ENCODE measurements at regions not wholly inside any gene's neighbourhood (a gene's known extent, or its start where the extent isn't known, plus 50 kb on each side); places are given as distances from the start of the nearest gene placed in this dataset.
"Not testable (repeated sequence)": the region's sequence is repeated elsewhere in the genome, so short reads cannot be mapped to it uniquely, and the experiment has no call there.

- DNase-seq, result no peak
Observed at GRCh38 chr5:87732875-87733768, 320.4 kb upstream of the CCNH start.

GRCh38 chr5:87729781-87730180, 317.1 kb upstream of the CCNH start:
- DNase-seq, result no peak

DNA sequence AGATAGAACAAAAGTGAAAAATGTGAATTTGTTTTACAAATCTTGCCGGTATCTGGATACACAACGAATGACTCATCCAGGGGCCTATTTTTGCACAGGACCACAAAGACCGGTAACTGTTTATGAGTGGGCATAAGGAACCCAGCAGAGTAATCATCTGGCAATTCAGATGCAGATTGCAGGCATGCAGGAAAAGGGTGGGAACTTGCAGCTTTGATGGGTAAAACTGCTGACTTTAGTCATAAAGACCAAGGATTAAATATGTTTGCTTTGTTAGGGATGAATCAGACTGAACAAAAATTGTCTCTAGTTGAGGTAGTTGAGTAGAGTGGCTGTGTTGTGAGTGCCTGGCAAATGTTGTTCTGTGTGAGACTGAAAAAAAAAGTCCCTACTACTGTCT, 309.6 kb upstream of the CCNH start:
- no peak for DNase-seq

- not testable (repeated sequence) for DNase-seq
Observed at GRCh38 chr5:87718224-87718925, 305.6 kb upstream of the CCNH start.

DNA sequence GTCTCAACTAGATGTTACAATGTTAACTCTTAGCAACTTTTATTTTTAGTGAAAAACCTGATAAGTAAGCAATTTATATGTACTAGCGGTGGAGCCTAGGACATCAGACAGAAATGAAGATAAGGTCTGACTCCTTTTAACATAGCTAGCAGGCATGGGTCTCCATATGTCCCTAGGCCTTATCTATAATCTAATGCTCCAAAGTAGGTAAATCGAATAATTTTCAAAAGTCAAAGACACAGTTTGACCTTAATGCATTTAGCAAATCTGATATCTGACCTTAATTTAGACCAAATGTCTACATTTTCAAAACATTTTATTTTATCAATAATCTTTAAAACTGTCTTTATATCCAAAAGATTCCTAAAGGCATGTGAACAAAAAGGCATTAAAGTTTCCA, 305.0 kb upstream of the CCNH start:
- DNase-seq, result no peak

DNA sequence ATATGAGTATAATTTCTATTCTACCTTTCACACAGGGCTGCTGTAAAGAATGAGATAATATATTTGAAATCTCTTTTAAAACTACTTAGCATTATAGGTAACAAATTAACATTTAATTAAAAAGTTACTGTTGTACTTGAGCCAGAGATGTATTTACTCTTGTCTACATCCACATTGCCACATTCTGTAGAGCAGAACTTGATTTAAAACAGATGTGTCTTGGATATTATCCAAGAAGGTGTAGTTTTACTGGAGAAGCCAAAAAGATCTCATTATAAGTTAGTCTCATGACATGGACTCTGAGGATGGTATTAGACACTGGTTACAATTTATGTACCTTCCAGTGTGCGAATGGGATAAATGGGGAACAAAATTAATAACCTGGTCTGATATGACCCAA, 293.1 kb upstream of the CCNH start:
- DNase-seq, result no peak

DNA sequence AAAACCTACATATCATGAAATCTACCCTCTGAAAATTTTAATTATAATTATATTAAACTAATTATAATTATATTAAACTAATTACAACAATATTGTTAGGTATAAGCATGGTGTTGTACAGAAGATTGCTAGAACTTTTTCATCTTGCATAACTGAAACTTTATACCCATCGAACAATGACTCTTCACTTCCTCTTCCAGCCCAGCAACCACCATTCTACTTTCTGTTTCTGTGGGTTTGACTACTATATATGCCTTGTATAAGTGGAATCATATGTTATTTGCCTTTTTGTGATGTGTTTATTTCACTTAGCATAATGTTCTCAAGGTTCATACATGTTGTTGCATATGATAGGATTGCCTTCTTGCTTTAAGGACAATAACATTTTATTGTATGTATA, 274.2 kb upstream of the CCNH start:
- no peak for DNase-seq

DNA sequence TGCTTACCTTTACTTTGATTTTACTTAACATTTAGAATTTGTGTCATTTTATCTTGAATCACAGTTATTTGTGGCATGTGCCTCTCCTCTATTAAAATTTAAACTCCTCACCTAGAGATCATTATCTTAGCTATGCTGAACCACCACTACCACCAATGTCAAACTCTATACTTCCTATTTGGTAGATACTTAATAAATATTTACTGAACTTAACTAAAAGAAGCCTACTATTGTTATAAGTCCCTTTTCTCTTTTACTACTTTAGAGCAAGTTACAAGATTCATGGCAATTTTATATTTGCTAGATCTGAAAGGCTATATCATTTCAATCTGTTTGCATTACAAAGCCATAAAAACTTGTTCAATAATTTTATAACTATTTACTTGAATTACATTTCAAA, 273.3 kb upstream of the CCNH start:
- no peak for DNase-seq

GRCh38 chr5:87674235-87674634, 261.5 kb upstream of the CCNH start:
- DNase-seq, result no peak

- no peak for DNase-seq
Observed at GRCh38 chr5:87671146-87671545, 258.4 kb upstream of the CCNH start.

DNA sequence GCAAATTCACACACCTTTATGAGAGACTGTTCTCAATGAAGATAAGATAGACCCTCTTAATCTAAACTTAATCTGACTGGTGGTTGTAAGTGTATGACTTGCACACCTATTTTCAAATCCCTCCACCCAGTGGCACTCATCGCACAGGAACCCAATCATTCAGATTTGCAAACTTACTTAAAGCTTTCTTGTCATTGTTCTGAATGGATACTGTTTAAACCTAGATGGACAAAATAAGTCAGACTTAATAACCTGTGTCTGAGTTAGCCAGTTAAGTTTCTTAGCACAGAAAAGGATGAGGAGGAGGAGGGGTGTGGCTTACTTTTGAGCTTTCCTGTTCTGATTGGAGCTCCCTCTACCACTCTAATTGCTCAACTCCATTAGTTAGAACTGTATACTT, 252.4 kb upstream of the CCNH start:
- DNase-seq, result no peak

- DNase-seq, result no peak
Observed at GRCh38 chr5:87661784-87662566, 249.2 kb upstream of the CCNH start.

DNA sequence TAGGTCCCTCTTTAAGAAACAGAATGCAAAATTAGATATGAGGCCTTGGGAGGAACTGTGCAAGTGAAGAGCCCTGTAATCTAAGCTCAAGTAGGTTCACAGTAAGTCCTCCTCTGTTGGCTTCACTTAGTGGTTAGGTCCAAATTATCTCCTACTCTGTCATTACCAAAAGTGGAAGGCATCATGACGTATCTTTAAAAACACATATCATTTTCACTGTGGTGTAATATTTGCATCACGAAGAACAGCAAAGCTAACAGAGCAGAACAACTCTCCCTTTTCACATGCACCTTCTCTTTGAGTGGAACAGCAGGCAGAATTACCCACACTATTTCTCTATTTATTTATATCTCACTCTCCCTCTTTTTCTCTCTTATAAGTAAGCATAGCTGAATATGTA, 240.5 kb upstream of the CCNH start:
- no peak for DNase-seq

- DNase-seq, result no peak
Observed at GRCh38 chr5:87650284-87650683, 237.6 kb upstream of the CCNH start.

- no peak for DNase-seq
Observed at GRCh38 chr5:87649455-87649854, 236.7 kb upstream of the CCNH start.

GRCh38 chr5:87645224-87645623, 232.5 kb upstream of the CCNH start:
- DNase-seq, result no peak

DNA sequence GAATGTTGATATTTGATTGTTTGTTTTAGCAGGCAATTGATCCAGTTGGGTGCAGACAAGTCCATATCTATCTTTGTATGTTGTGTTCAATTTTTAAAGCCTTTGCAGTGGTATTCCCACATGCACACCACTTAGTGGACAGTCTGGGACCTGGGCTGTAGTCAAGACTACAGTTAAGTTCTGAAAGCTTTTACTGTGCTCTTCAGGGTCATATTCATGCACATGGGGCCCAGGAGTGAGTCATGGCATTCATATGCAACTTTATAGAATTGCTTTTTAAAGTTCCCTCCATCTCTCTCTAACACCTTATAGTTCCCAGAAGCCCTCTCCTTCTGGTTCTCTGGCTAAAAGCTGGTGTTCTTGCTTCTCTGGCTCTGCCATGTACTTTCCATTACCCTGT, 228.2 kb upstream of the CCNH start:
- DNase-seq, result no peak

DNA sequence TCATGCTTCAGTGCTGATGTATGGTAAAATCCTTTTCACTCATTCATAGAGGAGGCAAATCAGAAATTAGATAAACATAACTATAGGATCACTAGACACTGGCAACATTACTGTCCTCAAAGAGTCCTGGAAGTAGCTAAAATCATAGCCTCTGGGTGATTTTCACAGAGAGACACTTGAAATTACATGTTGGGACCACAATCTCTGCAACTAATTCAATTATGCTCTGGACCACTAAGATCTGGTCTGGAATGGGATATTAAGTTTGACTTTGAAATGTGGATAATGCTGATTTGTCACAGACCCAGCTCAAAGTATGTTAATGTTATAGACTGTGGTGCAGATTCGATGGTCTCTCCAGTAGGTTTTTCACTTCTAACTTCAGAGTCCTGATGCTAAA, 214.6 kb upstream of the CCNH start:
- no peak for DNase-seq

DNA sequence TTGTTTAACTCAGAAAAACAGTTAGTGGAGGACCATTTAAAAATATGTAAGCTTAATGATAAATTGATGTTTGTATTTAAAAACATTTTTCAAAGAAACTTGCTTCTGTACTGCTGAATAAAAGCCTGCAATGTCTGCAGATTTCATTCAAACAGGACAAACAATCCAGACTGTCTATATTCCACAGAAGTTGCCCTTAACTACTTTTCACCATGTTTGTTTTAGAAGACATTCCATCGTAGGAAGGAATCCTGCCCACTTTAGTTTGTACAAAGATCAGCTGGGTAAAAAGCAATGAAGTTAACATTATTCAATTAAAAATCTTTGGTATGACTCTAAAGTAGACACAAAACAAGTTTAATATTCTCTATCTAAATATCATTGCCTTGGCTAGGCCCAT, 195.7 kb upstream of the CCNH start:
- no peak for DNase-seq

GRCh38 chr5:87605663-87606062, 192.9 kb upstream of the CCNH start:
- DNase-seq, result no peak

DNA sequence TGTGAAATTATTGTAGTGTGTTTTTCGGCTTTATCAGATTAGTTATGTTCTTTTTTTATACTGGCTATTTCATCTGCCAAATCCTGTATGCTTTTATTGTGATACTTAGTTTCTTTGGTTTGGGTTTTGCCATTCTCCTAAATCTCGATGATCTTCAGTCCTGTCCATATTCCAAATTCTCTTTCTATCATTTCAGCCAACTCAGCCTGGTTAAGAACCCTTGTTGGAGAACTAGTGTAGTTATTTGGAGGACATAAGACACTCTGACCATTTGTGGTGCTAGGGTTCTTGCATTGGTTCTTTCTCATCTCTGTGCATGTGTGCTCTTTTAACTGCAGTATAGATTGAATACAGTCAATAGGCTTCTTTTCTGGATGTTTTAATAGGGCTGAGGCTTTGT, 187.0 kb upstream of the CCNH start:
- no peak for DNase-seq

- no peak for DNase-seq
Observed at GRCh38 chr5:87598460-87598859, 185.7 kb upstream of the CCNH start.

DNA sequence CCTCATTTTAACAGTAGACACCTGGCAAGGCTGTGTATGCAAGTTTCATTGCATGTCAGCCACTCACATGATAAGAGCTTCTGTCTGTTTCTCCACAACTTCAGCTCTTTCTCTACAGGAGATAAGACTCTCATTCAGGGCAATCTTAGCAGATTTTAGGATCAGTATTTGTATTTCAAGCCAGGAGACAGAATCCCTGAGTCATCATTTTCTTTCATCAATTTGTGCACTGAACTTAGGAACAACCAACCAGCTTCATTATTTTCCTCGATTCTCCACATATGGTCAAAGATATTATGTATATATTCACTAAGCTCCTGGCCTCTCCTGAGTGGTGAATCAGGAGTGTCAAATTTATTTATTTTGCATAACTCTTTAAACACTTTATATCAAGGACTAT, 181.8 kb upstream of the CCNH start:
- no peak for DNase-seq

DNA sequence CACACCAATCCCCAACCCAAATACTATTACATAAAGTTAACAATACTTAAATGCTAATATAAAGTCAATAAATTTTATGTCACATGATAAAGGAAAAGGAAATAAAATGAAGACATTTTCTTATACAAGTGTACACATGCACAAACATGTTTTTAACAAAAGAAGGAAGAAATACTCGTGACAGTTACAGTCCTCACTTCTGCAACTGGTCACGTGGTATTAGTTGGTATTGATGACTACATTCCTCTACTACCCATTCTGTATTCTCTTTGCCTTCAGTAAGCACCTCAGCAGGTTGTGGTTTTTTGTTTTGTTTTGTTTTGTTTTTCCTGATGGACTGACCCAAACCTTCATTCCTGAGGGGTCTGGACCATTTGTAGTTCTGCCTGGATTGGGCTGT, 176.9 kb upstream of the CCNH start:
- no peak for DNase-seq

Data from effector CD8-positive, alpha-beta T cell (primary cell).